Heart left ventricle (tissue), 16 donors: ENCODE measurements at regions not wholly inside any gene's neighbourhood (a gene's known extent, or its start where the extent isn't known, plus 50 kb on each side); places are given as distances from the start of the nearest gene placed in this dataset.
"Not testable (repeated sequence)": the region's sequence is repeated elsewhere in the genome, so short reads cannot be mapped to it uniquely, and the experiment has no call there.

Source experiments
- ATAC-seq, 4 donors: fragments of 200-7000 bp; cut with Tn5 transposase; one replicate each; pipeline ENCODE4 v1.9.1; 2020 to 2022; ENCODE audit warnings: moderate library complexity in 4 of 4, mild to moderate bottlenecking in 3 of 4, moderate number of reproducible peaks in 1 of 4
- DNase-seq, 5 donors: peaks; one replicate each; pipeline ENCODE4 v3.0.0-alpha.2; 2020
- H3K27ac ChIP-seq, 12 donors: fragments of 200-600 bp; sonication (generic) in 4 of 12; one replicate each; pipeline versions ENCODE4 v1.5.0 to v1.8.0; 2016 to 2022; ENCODE audit warnings: mild to moderate bottlenecking in 2 of 12
- H3K27me3 ChIP-seq, 9 donors: fragments of 200-600 bp; sonication (generic) in 2 of 9; one replicate each; pipeline versions ENCODE4 v1.5.1 to v1.8.0; 2016 to 2022; ENCODE audit warnings: mild to moderate bottlenecking in 3 of 9
- H3K36me3 ChIP-seq, 9 donors: fragments of 200-600 bp; sonication (generic) in 2 of 9; one replicate each; pipeline versions ENCODE4 v1.5.0 to v1.8.0; 2018 to 2022; ENCODE audit warnings: mild to moderate bottlenecking in 2 of 9
- H3K4me1 ChIP-seq, 12 donors: fragments of 200-600 bp; sonication (generic) in 4 of 12; one replicate each; pipeline versions ENCODE4 v1.5.0 to v1.8.0; 2016 to 2022; ENCODE audit warnings: mild to moderate bottlenecking in 3 of 12
- H3K4me3 ChIP-seq, 12 donors: fragments of 200-600 bp; sonication (generic) in 4 of 12; one replicate each; pipeline versions ENCODE4 v1.5.0 to v1.8.0; 2017 to 2022; ENCODE audit warnings: mild to moderate bottlenecking in 9 of 12, moderate library complexity in 4 of 12
- H3K9me3 ChIP-seq, 12 donors: fragments of 200-600 bp; sonication (generic) in 4 of 12; one replicate each; pipeline versions ENCODE4 v1.5.0 to v1.8.0; 2016 to 2022; ENCODE audit warnings: mild to moderate bottlenecking in 1 of 12
- CTCF ChIP-seq, 12 donors: fragments of 200-600 bp; sonication (generic) in 4 of 12; IDR thresholded peaks; one replicate each; pipeline versions ENCODE4 v1.5.0 to v1.8.0; 2018 to 2022; ENCODE audit warnings: antibody characterized with exemption in 12 of 12, mild to moderate bottlenecking in 5 of 12
- POLR2A ChIP-seq, 2 donors: fragments of 450-650 bp; IDR thresholded peaks; one replicate each; pipeline ENCODE4 v1.6.1; 2017; ENCODE audit warnings: antibody characterized with exemption in 2 of 2, mild to moderate bottlenecking in 2 of 2, moderate library complexity in 2 of 2
- WGBS, 4 donors: extraction: QIAGEN DNeasy Blood & Tissue Kit in 2 of 4; methylation state at CpG; one replicate each; pipeline versions ENCODE4 v1.1.5 to v1.1.7; 2013 to 2018; 5-methylcytosine and 5-hydroxymethylcytosine counted together
- intact Hi-C, 10 donors: fragments of 100-400 bp; cut with DNase I; formaldehyde crosslinking; loops; one replicate each; pipeline versions ENCODE4 v1.11.1 to v1.14.2; 2022
- donor health status: ischemic (EF 13 %, LVEDD 7.1; RV severe dilation, severe dysfunction).
- donor health status: healthy with polysubstance abuse.
- donor health status: DM: no; HTN: yes; CAD: no.
- donor health status: DM: no; HTN: no; CAD: no.
- donor health status: ischemic (EF 25% LVEDD 6.9; RV normal size, moderate dysfunction).
- donor health status: ischemic (EF 25% LVEDD 5.7; RV mildly dilated, moderate dysfunction).
- donor health status: healthy.
- donor health status: DM: yes; HTN: yes; CAD: no.
- donor health status: ischemic (EF 35%, LVEDD 5.7; RV mildly dilated, moderate dysfunction).
- donor health status: nonischemic (EF 11% LVEDD 7.7; RV severe dilation, severe dysfunction).
- donor health status: DM: yes; HTN: yes; CAD: no.
- donor health status: PGD.
- donor health status: ischemic (EF 29% LVEDD 5.4; RV normal size, mild dysfunction).
- donor health status: nonischemic (EF 23%, LVEDD 6.1; RV moderate dilation, normal function).

GRCh38 chr1:199245946-199246345 is 607.1 kb downstream of the PTPRC start:
- intact Hi-C loops: loop anchor here in 5 of 10 donors (10.0 kb wide), 2 partner anchors 471 to 491 kb away; no protein-coding TSS in a partner anchor
- no peak for DNase-seq

GRCh38 chr1:199246716-199247115 is 607.9 kb downstream of the PTPRC start:
- Histone ChIP-seq H3K4me1 (no peaks in the 10 kb centered on the region), H3K36me3 (no peaks in the 10 kb centered on the region), H3K27me3 (no peaks in the 10 kb centered on the region), H3K9me3 (no peaks in the 10 kb centered on the region), H3K4me3 (no peak overlapping the region), H3K27ac (no peak overlapping the region)
- WGBS, 4 donors: 95 to 98% (median 97%) methylated on average over 3 of the region's 3 CpGs
- ATAC-seq (no peak), DNase-seq (no peak)
- intact Hi-C loops: loop anchor here in 5 of 10 donors (10.0 kb wide), 2 partner anchors 472 to 492 kb away; no protein-coding TSS in a partner anchor
- no peak for TF ChIP-seq CTCF (IDR thresholded peaks at IDR 0.05)
- TF ChIP-seq POLR2A (IDR thresholded peaks at IDR 0.05): no peak

More at GRCh38 chr1:199245946-199246345, 607.1 kb downstream of the PTPRC start:
- Histone ChIP-seq H3K36me3 (no peaks in the 10 kb centered on the region), H3K4me1 (no peaks in the 10 kb centered on the region), H3K4me3 (no peak overlapping the region), H3K27ac (no peak overlapping the region), H3K9me3 (no peaks in the 10 kb centered on the region), H3K27me3 (no peaks in the 10 kb centered on the region)
- TF ChIP-seq CTCF (IDR thresholded peaks at IDR 0.05) (no peak), POLR2A (IDR thresholded peaks at IDR 0.05) (no peak)
- 52 to 72% (median 58%) methylated on average over 3 of the region's 3 CpGs for WGBS, 4 donors
- ATAC-seq: no peak

- DNase-seq (no peak), ATAC-seq (no peak)
- Histone ChIP-seq H3K27me3 (no peaks in the 10 kb centered on the region), H3K4me3 (no peak overlapping the region), H3K36me3 (no peaks in the 10 kb centered on the region), H3K27ac (no peak overlapping the region), H3K4me1 (no peaks in the 10 kb centered on the region), H3K9me3 (no peaks in the 10 kb centered on the region)
- intact Hi-C loops: loop anchor here in 5 of 10 donors (10.0 kb wide), 2 partner anchors 473 to 493 kb away; no protein-coding TSS in a partner anchor
- no peak for TF ChIP-seq CTCF (IDR thresholded peaks at IDR 0.05)
- no peak for TF ChIP-seq POLR2A (IDR thresholded peaks at IDR 0.05)
Observed at GRCh38 chr1:199247891-199248290, 609.1 kb downstream of the PTPRC start.

GRCh38 chr1:199254040-199254439 is 615.2 kb downstream of the PTPRC start:
- H3K27ac ChIP-seq, H3K4me1 ChIP-seq, H3K36me3 ChIP-seq, intact Hi-C loops, DNase-seq, ATAC-seq, H3K27me3 ChIP-seq, H3K4me3 ChIP-seq: not testable (repeated sequence)
- 94 to 97% (median 96%) methylated on average over 1 of the region's 1 CpG for WGBS, 4 donors
- peaks cover 0 to 20% (median 4%) of the 10 kb centered on the region in 12 donors for H3K9me3 ChIP-seq

GRCh38 chr1:199261328-199261727 is 622.5 kb downstream of the PTPRC start:
- 91 to 92% (median 91%) methylated on average over 4 of the region's 4 CpGs for WGBS, 4 donors
- TF ChIP-seq CTCF (IDR thresholded peaks at IDR 0.05): no peak
- no peak for TF ChIP-seq POLR2A (IDR thresholded peaks at IDR 0.05)
- no peaks in the 10 kb centered on the region for H3K36me3 ChIP-seq
- intact Hi-C loops: no loop called here
- no peaks in the 10 kb centered on the region for H3K4me1 ChIP-seq
- no peaks in the 10 kb centered on the region for H3K27me3 ChIP-seq
- H3K4me3 ChIP-seq: no peak overlapping the region
- peaks cover 0 to 7% (median 0%) of the 10 kb centered on the region in 12 donors for H3K9me3 ChIP-seq
- ATAC-seq (no peak), DNase-seq (no peak)
- H3K27ac ChIP-seq: no peak overlapping the region
